ENCODE measurements at regions not wholly inside any gene's neighbourhood (a gene's known extent, or its start where the extent isn't known, plus 50 kb on each side); places are given as distances from the start of the nearest gene placed in this dataset.
"Not testable (repeated sequence)": the region's sequence is repeated elsewhere in the genome, so short reads cannot be mapped to it uniquely, and the experiment has no call there.

GRCh38 chr12:78290606-78291345 lies 460.1 kb downstream of the NAV3 start:
- CTCF ChIA-PET = interaction anchor here (0.7 kb wide), 1 partner anchor 95 kb away, joined by 3 read pairs; no protein-coding TSS in a partner anchor
- H3K27ac ChIP-seq (ENCODE audit: extremely low read depth, low read depth, low read length) = no peak overlapping the region
- H3K36me3 ChIP-seq (ENCODE audit: control insufficient read depth in 2 of 2, insufficient read depth in 1 of 2, low read length in 2 of 2) = no peaks in the 10 kb centered on the region
- no peak overlapping the region for H3K4me3 ChIP-seq (ENCODE audit: low read depth, low read length)
- H3K4me1 ChIP-seq (ENCODE audit: control insufficient read depth, insufficient read depth, low read length) = no peaks in the 10 kb centered on the region
- H3K9me3 ChIP-seq (ENCODE audit: control insufficient read depth, insufficient read depth, low read depth, low read length) = no peaks in the 10 kb centered on the region
- TF ChIP-seq ZNF624 (tag by site-specific recombination; IDR thresholded peaks at IDR 0.05) (no peak), ZNF341 (tag by site-specific recombination; IDR thresholded peaks at IDR 0.05; ENCODE audit: low read depth) (no peak), ZNF777 (tag by site-specific recombination; IDR thresholded peaks at IDR 0.05; ENCODE audit: borderline replicate concordance) (no peak), ZNF157 (tag by site-specific recombination; IDR thresholded peaks at IDR 0.05) (no peak), ZFP41 (tag by site-specific recombination; IDR thresholded peaks at IDR 0.05; ENCODE audit: borderline replicate concordance) (no peak), RBAK (tag by site-specific recombination; IDR thresholded peaks at IDR 0.05) (no peak), ZNF645 (tag by site-specific recombination; IDR thresholded peaks at IDR 0.05) (no peak), KLF10 (tag by site-specific recombination; IDR thresholded peaks at IDR 0.05) (no peak), ZBTB6 (tag by site-specific recombination; IDR thresholded peaks at IDR 0.05) (no peak), KLF17 (tag by site-specific recombination; IDR thresholded peaks at IDR 0.05) (no peak), PRDM6 (tag by site-specific recombination; IDR thresholded peaks at IDR 0.05) (no peak)
- POLR2A ChIA-PET = interaction anchor here (0.7 kb wide), 1 partner anchor 249 kb away, joined by 3 read pairs; no protein-coding TSS in a partner anchor

GRCh38 chr12:78293059-78293686 lies 462.5 kb downstream of the NAV3 start:
- no peak overlapping the region for H3K27ac ChIP-seq (ENCODE audit: extremely low read depth, low read depth, low read length)
- no peaks in the 10 kb centered on the region for H3K36me3 ChIP-seq (ENCODE audit: control insufficient read depth in 2 of 2, insufficient read depth in 1 of 2, low read length in 2 of 2)
- CTCF ChIA-PET = no interaction called here
- TF ChIP-seq GLI2 (tag by site-specific recombination; IDR thresholded peaks at IDR 0.05; ENCODE audit: borderline replicate concordance, low read depth) (no peak), SP7 (tag by site-specific recombination; IDR thresholded peaks at IDR 0.05) (no peak)
- POLR2A ChIA-PET = no interaction called here
- H3K4me3 ChIP-seq (ENCODE audit: low read depth, low read length) = no peak overlapping the region
- no peaks in the 10 kb centered on the region for H3K9me3 ChIP-seq (ENCODE audit: control insufficient read depth, insufficient read depth, low read depth, low read length)
- H3K4me1 ChIP-seq (ENCODE audit: control insufficient read depth, insufficient read depth, low read length) = no peaks in the 10 kb centered on the region

- POLR2A ChIA-PET; H3K27ac ChIP-seq (ENCODE audit: extremely low read depth, low read depth, low read length); H3K4me1 ChIP-seq (ENCODE audit: control insufficient read depth, insufficient read depth, low read length): not testable (repeated sequence)
Measured at GRCh38 chr12:78301282-78301681, 470.6 kb downstream of the NAV3 start.

More at GRCh38 chr12:78301282-78301681, 470.6 kb downstream of the NAV3 start:
- H3K9me3 ChIP-seq (ENCODE audit: control insufficient read depth, insufficient read depth, low read depth, low read length); H3K4me3 ChIP-seq (ENCODE audit: low read depth, low read length); H3K36me3 ChIP-seq (ENCODE audit: control insufficient read depth in 2 of 2, insufficient read depth in 1 of 2, low read length in 2 of 2): not testable (repeated sequence)
- CTCF ChIA-PET = interaction anchor here (0.8 kb wide), 1 partner anchor 9 kb away, joined by 4 read pairs; no protein-coding TSS in a partner anchor

Measured in HEK293 (cell line).